ENCODE measurements at regions not wholly inside any gene's neighbourhood (a gene's known extent, or its start where the extent isn't known, plus 50 kb on each side); places are given as distances from the start of the nearest gene placed in this dataset.

DNA sequence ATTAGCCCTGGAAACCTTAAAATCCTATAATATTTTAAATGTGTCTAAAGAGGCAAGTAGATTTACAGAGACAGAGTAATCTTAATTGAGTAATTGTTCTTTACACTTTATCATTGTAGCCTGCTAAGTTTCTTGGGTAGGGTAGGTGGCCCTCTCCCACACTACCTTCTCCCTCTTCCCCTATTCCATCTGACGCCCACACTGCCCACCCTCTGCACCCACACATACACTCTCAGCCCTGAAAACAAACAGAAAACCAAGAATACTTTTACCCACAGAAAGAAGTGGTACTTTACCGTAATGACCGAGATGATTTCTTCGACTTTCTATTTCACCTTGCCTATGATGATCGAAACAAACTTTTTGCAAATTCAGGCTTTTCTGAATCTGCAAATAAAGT, 320.4 kb upstream of the OBI1 start:
- no peak for DNase-seq (ENCODE audit: low read depth)

- DNase-seq (ENCODE audit: low read depth), result no peak
Measured at GRCh38 chr13:78978381-78978998, 319.5 kb upstream of the OBI1 start.

- no peak for DNase-seq (ENCODE audit: low read depth)
Measured at GRCh38 chr13:78977311-78977710, 318.4 kb upstream of the OBI1 start.

- DNase-seq (ENCODE audit: low read depth), result no peak
Measured at GRCh38 chr13:78976696-78977095, 317.7 kb upstream of the OBI1 start.

GRCh38 chr13:78972561-78972960, 313.6 kb upstream of the OBI1 start:
- DNase-seq (ENCODE audit: low read depth), result no peak

- DNase-seq (ENCODE audit: low read depth), result no peak
Measured at GRCh38 chr13:78971355-78972025, 312.5 kb upstream of the OBI1 start.

DNA sequence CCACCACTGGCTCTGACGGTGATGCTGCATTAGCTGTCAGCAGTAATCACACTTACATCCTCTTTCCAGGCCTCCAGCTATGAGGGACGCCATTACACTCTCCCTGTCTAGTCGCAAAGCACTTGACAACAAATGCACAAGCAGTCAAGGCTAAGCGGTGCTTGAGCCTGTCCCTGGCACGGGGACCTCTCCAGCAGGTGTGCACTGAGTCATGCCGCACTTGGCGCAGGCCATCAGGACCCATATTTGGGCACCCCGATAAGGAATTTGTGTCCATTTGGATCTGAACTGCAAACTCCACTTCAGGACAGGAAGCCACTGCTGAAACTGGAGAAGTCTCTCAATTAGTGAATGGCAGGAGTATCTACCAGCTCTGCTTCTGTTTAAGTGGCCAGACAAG, 301.9 kb upstream of the OBI1 start:
- DNase-seq (ENCODE audit: low read depth), result no peak

- DNase-seq (ENCODE audit: low read depth), result no peak
Measured at GRCh38 chr13:78958006-78958405, 299.1 kb upstream of the OBI1 start.

GRCh38 chr13:78940455-78941130, 281.6 kb upstream of the OBI1 start:
- no peak for DNase-seq (ENCODE audit: low read depth)

GRCh38 chr13:78934336-78934735, 275.4 kb upstream of the OBI1 start:
- DNase-seq (ENCODE audit: low read depth), result no peak

DNA sequence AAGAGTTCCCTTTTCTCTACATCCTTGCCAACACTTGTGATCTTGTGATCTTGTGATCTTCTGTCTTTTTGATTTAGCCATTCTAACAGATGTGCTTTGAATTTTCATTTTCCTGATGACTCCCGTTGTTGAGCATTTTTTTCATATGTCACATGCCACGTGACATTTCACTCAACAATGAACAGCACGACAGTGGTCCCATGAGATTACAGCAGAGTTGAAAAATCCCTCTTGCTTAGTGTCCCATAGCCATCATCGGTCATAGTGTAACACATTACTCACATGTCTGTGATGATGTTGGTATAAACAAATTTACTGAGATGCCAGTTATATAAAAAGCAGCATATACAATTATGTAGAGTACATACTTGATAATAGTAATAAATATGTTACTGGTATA, 256.1 kb upstream of the OBI1 start:
- DNase-seq (ENCODE audit: low read depth), result no peak

DNA sequence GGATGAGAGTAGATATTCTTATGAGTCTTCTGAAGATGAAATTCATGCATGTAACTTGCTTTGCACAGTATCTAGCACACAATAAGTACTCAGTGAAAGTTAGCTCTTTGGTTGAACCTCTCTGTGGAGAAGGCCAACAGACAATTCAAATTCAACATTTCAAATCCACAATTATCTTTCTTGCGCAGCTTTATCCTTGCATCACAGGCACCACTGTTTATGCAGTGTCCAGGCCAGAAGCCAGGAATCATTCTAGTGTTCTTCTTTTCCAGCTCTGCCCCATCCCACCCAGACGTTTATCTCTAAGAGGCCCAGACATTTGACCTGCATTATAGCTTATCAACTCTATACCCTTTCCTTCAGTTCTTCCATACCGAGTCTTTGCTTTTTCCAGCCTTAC, 254.7 kb upstream of the OBI1 start:
- DNase-seq (ENCODE audit: low read depth), result no peak

DNA sequence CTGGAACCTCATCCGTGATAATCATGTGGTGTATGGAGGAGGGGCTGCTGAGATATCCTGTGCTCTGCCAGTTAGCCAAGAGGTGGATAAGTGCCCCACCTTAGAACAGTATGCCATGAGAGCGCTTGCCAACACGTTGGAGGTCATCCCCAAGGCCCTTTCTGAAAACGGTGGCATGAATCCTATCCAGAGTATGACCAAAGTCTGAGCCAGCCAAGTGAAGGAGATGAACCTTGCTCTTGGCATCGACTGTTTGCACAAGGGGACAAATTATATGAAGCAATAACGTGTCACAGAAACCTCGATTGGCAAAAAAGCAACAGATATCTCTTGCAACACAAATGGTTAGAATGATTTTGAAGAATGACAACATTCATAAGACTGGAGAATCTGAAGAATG, 251.2 kb upstream of the OBI1 start:
- no peak for DNase-seq (ENCODE audit: low read depth)

DNA sequence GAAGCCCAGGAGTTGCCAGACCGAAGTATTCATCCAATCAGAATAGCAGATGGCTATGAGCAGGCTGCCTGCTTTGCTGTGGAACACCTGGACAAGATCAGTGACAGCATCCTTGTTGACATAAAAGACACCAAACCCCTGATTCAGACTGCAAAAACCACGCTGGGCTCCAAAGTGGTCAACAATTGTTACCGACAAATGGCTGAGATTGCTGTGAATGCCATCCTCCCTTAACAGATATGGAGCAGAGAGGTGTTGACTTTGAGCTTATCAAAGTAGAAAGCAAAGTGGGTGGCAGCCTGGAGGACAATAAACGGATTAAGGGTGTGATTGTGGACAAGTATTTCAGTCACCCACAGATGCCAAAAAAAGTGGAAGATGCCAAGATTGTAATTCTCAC, 250.3 kb upstream of the OBI1 start:
- DNase-seq (ENCODE audit: low read depth), result no peak

- DNase-seq (ENCODE audit: low read depth), result no peak
Measured at GRCh38 chr13:78907006-78907405, 248.1 kb upstream of the OBI1 start.

- DNase-seq (ENCODE audit: low read depth), result no peak
Measured at GRCh38 chr13:78897200-78897599, 238.2 kb upstream of the OBI1 start.

DNA sequence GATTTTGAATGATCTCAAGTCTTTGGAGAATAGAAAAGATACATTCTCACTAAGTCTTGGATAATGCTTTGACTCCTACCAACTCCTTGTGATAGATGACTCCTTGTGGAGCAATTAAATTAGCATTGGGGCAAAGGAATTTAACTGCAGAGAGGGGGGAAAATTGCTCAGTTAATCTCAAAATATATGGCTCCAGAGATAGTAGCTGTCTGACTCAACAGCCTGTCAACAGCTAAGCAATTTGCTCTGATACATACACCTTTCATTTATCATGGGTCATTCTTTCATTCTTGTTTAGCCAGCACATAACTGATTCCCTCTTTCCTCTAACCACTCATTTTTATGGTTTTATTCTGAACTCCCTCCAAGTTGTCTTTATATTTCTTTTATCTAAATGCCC, 225.6 kb upstream of the OBI1 start:
- DNase-seq (ENCODE audit: low read depth), result no peak

DNA sequence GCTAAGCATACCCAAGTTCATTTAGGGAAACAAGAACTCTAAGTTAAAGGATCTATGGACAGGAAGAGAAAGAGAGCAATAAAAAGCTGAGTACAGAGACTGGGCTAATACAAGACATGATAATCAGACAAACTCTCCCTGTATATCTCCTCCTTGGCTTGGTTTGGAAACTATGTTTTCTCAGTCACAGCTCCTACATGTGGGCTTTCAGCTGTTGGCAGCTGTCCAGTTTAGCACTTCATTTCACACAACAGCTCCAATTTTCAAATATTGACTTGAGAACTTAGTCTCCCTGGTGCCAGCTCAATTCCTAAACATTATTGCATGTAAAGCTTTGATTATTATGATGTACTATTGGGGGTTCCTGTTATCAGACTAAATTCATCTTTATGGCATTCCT, 222.8 kb upstream of the OBI1 start:
- no peak for DNase-seq (ENCODE audit: low read depth)

DNA sequence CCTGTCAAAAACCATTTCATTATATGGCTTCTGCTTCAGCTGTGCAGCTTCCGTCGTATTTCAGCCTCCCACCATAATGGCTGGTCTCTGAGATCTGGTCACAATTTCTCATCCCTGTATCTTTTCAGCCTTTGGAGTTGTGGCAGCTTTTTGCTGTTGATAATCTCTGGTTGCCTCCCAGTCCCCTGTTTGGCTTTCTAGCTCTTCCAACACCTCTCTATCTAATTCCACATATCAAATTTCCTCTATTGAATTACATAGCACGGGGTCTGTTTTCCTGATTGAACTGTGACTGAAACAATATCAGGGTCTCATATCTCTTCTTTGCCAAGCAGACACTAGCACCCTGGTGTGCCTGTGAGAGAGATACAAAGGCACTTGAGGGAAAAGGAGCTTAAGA, 222.1 kb upstream of the OBI1 start:
- no peak for DNase-seq (ENCODE audit: low read depth)

- DNase-seq (ENCODE audit: low read depth), result no peak
Measured at GRCh38 chr13:78876915-78877549, 218.1 kb upstream of the OBI1 start.

DNA sequence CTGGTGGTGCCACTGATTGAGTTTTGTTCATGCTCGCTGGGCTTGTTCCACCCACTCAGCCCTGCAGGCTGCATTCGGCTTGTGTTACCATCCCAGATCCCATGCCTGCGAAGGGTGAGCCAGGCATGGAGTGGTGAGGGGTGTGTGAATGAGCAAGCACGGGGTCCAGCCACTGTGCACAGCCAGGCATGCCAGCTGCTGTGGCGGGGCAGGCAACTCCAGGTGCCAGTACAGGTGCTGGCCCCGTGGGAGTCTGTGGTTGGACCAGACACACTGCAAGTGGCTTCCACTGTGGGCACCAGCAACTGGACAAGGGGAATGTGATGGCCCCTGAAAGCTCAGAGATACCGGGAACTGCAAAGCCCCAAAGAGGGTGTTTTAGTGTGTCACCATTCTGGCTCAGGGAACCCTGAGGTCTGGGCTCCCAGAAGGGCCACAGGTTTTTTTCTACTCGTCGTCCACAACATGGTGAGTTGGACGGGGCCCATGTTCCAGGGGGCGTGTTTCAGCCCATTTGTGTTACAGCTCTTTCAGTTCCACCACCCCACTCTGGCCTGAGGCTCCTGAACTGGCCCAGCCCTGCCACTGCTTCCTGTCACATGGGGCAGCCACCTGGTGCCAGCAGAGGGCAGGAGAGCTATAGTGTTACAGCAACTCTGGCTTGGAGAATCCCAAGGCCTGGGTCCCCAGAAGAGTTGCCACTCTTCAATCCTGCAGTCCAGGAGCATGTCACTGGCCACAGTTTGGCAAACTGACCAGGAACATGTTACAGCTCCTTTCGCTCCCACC, 217.0 kb upstream of the OBI1 start:
- DNase-seq (ENCODE audit: low read depth), result no peak

- DNase-seq (ENCODE audit: low read depth), result no peak
Measured at GRCh38 chr13:78868991-78869390, 210.0 kb upstream of the OBI1 start.

Measured in T-helper 22 cell (primary cell).